HFFc6 (cell line): ENCODE measurements at regions not wholly inside any gene's neighbourhood (a gene's known extent, or its start where the extent isn't known, plus 50 kb on each side); places are given as distances from the start of the nearest gene placed in this dataset.
A peak's percentile ranks its signal among the peaks of the same experiment; 100 is the strongest.

Experiments used
- DNase-seq: peaks from one replicate; pipeline ENCODE4 v3.0.0-alpha.2; 2018
- H3K27ac Mint-ChIP-seq: 2 replicates; pipeline ENCODE4 v1.8.0; 2020; ENCODE audit warnings: mild to moderate bottlenecking, mixed read lengths
- H3K27me3 Mint-ChIP-seq: 2 replicates; pipeline ENCODE4 v1.8.0; 2021; ENCODE audit warnings: mild to moderate bottlenecking, moderate library complexity, mixed read lengths; ENCODE audit not compliant: insufficient read depth
- H3K36me3 Mint-ChIP-seq: 2 replicates; pipeline ENCODE4 v1.8.0; 2021; ENCODE audit warnings: low read depth, mixed read lengths
- H3K4me1 Mint-ChIP-seq: 2 replicates; pipeline ENCODE4 v1.8.0; 2020; ENCODE audit warnings: low read depth, mixed read lengths
- H3K4me3 Mint-ChIP-seq: 2 replicates; pipeline ENCODE4 v1.8.0; 2020; ENCODE audit warnings: mild to moderate bottlenecking, moderate library complexity, mixed read lengths
- H3K9me3 Mint-ChIP-seq: 2 replicates; pipeline ENCODE4 v1.8.0; 2020; ENCODE audit warnings: mild to moderate bottlenecking, mixed read lengths
- TF ChIP-seq, protein P1 (sequence below): fragments of 200-600 bp; sonication (generic); IDR thresholded peaks from 2 replicates; pipeline ENCODE4 v1.5.0; 2021; ENCODE audit warnings: antibody characterized with exemption, mild to moderate bottlenecking

GRCh38 chr9:115202181-115202580 lies 84.2 kb upstream of the TNC start:
- no peaks in the 10 kb centered on the region for H3K27me3 Mint-ChIP-seq
- H3K9me3 Mint-ChIP-seq: no peaks in the 10 kb centered on the region
- no peak overlapping the region for H3K4me3 Mint-ChIP-seq
- H3K4me1 Mint-ChIP-seq: peaks cover 92% of the 10 kb centered on the region
- DNase-seq: no peak
- no peaks in the 10 kb centered on the region for H3K36me3 Mint-ChIP-seq
- H3K27ac Mint-ChIP-seq: no peak overlapping the region
- TF ChIP-seq, protein P1, sequence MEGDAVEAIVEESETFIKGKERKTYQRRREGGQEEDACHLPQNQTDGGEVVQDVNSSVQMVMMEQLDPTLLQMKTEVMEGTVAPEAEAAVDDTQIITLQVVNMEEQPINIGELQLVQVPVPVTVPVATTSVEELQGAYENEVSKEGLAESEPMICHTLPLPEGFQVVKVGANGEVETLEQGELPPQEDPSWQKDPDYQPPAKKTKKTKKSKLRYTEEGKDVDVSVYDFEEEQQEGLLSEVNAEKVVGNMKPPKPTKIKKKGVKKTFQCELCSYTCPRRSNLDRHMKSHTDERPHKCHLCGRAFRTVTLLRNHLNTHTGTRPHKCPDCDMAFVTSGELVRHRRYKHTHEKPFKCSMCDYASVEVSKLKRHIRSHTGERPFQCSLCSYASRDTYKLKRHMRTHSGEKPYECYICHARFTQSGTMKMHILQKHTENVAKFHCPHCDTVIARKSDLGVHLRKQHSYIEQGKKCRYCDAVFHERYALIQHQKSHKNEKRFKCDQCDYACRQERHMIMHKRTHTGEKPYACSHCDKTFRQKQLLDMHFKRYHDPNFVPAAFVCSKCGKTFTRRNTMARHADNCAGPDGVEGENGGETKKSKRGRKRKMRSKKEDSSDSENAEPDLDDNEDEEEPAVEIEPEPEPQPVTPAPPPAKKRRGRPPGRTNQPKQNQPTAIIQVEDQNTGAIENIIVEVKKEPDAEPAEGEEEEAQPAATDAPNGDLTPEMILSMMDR: no peak

DNA sequence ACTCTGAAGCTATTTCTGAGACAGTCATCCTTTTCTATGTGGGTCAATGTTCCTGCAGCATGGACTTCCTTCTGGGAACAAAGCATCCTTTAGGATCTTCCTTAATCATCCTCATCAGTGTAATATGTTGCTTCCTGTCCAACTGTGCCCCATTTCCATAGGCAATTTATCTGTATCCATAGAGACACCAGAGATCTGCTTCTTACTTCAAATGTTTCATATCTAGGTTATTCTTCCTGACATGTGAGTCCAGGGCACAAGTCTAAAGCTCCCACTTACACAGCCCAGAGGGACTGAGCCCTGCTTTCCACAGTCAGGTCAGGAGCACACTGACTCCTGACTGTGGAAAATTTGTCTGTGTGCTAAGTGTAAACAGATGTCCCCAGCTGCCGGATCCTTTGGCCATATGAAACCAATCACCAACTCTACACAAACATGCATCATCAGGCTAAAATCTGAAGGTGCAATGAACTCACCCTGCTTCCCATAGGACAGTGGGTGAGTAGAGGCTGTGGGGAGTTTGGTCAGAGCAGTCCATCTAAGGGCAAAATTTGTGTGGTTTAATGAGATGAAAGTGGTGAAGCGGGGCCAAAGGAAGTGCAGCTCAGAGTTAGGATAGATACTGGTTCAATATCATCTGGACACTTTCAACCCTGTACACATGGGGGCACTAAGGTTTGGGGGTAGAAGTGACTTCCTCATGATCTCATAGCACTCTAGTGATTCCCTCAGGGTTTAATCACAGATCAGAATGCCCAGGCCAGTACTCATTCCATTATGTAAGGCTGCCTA lies 85.2 kb upstream of the TNC start:
- Mint-ChIP-seq H3K9me3 (no peaks in the 10 kb centered on the region), H3K36me3 (no peaks in the 10 kb centered on the region), H3K4me1 (peaks cover 92% of the 10 kb centered on the region), H3K4me3 (peak overlapping the region; percentile 1; the same call in 1 of the 2 replicates), H3K27ac (peak overlapping the region; percentile 82), H3K27me3 (no peaks in the 10 kb centered on the region)
- peak; percentile 88 for DNase-seq
- TF ChIP-seq, protein P1: peak; percentile 60

DNA sequence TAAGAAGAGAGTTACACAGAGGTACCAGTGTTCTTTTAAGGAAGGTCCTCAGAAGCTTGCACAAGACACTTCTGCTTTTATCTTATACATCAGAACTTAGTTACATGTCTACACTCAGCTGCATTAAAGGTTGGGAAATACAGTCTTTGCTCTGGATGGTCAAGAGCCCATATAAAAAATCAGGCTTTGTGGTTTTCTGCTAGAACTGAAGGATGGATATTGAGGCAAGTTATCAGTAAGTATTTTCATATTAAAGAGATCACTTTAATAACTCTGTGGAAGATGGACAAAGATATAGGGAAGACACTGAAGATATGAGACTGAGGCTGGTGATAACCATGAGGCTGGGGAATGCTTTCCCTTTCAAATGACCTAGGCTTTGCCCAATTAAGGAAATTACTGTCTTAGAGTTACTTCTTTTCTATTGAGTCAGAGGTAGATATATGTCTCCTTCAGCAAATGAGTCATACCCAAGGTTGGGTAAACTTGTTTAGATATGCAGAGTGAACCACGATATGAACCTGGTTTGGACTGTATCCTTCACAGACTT lies 87.0 kb upstream of the TNC start:
- Mint-ChIP-seq H3K4me3 (peak overlapping the region; percentile 31; the same call in 1 of the 2 replicates), H3K4me1 (peaks cover 100% of the 10 kb centered on the region), H3K27ac (peak overlapping the region; percentile 67), H3K9me3 (no peaks in the 10 kb centered on the region), H3K36me3 (no peaks in the 10 kb centered on the region), H3K27me3 (no peaks in the 10 kb centered on the region)
- peak; percentile 88 for DNase-seq
- TF ChIP-seq, protein P1: no peak

- Mint-ChIP-seq H3K27ac (peak overlapping the region; percentile 55), H3K4me3 (peak overlapping the region; percentile 3), H3K9me3 (no peaks in the 10 kb centered on the region), H3K4me1 (peaks cover 100% of the 10 kb centered on the region), H3K36me3 (no peaks in the 10 kb centered on the region), H3K27me3 (no peaks in the 10 kb centered on the region)
- TF ChIP-seq, protein P1: no peak
- peak; percentile 42 for DNase-seq
Observed at GRCh38 chr9:115207003-115207836, 89.3 kb upstream of the TNC start.

GRCh38 chr9:115208501-115208900 lies 90.5 kb upstream of the TNC start:
- H3K4me1 Mint-ChIP-seq: peaks cover 100% of the 10 kb centered on the region
- H3K9me3 Mint-ChIP-seq: no peaks in the 10 kb centered on the region
- no peaks in the 10 kb centered on the region for H3K27me3 Mint-ChIP-seq
- peak; percentile 84 for DNase-seq
- TF ChIP-seq, protein P1: no peak
- H3K27ac Mint-ChIP-seq: peak overlapping the region; percentile 82
- H3K4me3 Mint-ChIP-seq: peak overlapping the region; percentile 40
- H3K36me3 Mint-ChIP-seq: no peaks in the 10 kb centered on the region
